ENCODE measurements at regions not wholly inside any gene's neighbourhood (a gene's known extent, or its start where the extent isn't known, plus 50 kb on each side); places are given as distances from the start of the nearest gene placed in this dataset.
"Not testable (repeated sequence)": the region's sequence is repeated elsewhere in the genome, so short reads cannot be mapped to it uniquely, and the experiment has no call there.

DNA sequence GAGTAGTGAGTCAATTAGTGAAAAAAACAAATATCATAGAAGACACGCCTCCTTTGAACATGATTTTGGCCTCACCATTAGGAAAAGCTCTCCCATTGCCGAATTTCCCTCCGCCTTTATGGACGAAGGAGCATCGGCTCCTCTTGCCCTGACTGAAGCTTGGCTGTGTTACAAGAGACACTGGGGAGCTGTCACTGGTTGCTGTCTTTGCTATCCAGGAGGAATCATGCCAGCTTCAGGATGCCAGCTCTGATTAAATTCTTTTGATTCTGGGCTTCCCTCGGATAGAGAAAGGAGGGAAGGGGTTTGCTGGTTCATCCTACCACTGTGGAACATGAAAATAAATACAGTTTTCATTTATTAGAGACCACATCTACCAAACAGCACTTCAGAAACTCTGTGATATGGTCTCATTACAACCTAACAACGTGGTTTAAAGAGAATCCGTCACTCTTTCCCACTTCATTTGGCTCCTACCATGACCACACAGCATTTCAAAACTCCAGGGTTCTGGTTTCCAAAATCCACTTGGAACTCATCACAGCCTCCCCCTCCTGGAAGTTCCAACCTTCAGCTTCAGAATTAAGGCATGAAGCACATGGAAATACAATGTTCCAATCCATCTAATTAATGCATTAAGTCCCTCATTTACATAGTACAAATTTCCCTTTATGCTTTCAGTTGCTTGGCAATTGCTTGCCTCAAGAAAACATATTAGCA lies 446.0 kb downstream of the EFNB2 start:
- H3K36me3 ChIP-seq, result no peaks in the 10 kb centered on the region
- DNase-seq (ENCODE audit: low read depth in 1 of 2, low spot score in 1 of 2), result no peak
- H3K27ac ChIP-seq, result no peak overlapping the region
- TF ChIP-seq, protein P1, sequence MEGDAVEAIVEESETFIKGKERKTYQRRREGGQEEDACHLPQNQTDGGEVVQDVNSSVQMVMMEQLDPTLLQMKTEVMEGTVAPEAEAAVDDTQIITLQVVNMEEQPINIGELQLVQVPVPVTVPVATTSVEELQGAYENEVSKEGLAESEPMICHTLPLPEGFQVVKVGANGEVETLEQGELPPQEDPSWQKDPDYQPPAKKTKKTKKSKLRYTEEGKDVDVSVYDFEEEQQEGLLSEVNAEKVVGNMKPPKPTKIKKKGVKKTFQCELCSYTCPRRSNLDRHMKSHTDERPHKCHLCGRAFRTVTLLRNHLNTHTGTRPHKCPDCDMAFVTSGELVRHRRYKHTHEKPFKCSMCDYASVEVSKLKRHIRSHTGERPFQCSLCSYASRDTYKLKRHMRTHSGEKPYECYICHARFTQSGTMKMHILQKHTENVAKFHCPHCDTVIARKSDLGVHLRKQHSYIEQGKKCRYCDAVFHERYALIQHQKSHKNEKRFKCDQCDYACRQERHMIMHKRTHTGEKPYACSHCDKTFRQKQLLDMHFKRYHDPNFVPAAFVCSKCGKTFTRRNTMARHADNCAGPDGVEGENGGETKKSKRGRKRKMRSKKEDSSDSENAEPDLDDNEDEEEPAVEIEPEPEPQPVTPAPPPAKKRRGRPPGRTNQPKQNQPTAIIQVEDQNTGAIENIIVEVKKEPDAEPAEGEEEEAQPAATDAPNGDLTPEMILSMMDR (IDR thresholded peaks at IDR 0.05; ENCODE audit: low read depth, low read length), result no peak
- no peaks in the 10 kb centered on the region for H3K27me3 ChIP-seq
- no peak overlapping the region for H3K4me3 ChIP-seq
- H3K4me1 ChIP-seq (ENCODE audit: low read depth), result no peaks in the 10 kb centered on the region
- no peaks in the 10 kb centered on the region for H3K9me3 ChIP-seq (ENCODE audit: low read depth)

DNA sequence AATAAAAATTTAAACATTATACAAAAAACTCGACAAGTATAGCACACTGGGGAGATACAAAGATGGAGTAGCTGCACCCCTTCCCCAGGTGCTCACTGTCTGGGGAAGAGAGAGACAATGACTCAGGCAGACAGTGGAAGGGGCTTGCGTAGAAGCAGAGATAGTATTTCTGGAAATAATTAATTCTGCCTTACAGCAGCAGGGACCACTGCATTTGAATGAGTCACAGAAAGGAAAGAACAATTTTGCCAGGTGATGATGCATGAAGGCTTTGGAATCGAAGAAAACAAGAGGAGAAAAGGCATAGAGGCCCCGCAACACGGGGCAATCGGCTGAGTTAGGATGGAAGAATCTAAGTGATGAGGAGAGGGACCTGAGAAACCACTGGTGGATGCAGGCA lies 447.4 kb downstream of the EFNB2 start:
- H3K4me1 ChIP-seq (ENCODE audit: low read depth), result no peaks in the 10 kb centered on the region
- DNase-seq (ENCODE audit: low read depth in 1 of 2, low spot score in 1 of 2), result no peak
- no peak overlapping the region for H3K4me3 ChIP-seq
- TF ChIP-seq, protein P1 (IDR thresholded peaks at IDR 0.05; ENCODE audit: low read depth, low read length), result no peak
- no peaks in the 10 kb centered on the region for H3K27me3 ChIP-seq
- no peaks in the 10 kb centered on the region for H3K36me3 ChIP-seq
- H3K9me3 ChIP-seq (ENCODE audit: low read depth), result no peaks in the 10 kb centered on the region
- H3K27ac ChIP-seq, result no peak overlapping the region

DNA sequence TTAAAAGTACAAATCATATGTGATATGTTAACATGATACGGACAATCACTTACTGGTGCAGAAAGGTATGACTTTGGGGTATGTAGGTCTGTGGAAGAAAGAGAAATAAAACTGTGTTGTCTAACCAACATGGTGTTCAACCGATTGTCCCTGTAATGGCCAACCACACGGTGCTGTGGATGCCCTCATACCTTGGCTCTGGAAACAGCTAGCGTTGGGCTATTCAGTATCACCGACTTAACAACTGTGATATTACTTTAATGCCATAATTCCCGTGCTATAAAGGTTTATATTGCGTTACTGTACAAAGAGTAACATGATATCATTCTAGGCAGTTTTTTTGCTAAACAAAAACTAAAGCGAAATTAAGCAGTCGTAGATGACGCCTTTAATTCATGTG lies 448.3 kb downstream of the EFNB2 start:
- Histone ChIP-seq H3K36me3 (no peaks in the 10 kb centered on the region), H3K27me3 (no peaks in the 10 kb centered on the region)

DNA sequence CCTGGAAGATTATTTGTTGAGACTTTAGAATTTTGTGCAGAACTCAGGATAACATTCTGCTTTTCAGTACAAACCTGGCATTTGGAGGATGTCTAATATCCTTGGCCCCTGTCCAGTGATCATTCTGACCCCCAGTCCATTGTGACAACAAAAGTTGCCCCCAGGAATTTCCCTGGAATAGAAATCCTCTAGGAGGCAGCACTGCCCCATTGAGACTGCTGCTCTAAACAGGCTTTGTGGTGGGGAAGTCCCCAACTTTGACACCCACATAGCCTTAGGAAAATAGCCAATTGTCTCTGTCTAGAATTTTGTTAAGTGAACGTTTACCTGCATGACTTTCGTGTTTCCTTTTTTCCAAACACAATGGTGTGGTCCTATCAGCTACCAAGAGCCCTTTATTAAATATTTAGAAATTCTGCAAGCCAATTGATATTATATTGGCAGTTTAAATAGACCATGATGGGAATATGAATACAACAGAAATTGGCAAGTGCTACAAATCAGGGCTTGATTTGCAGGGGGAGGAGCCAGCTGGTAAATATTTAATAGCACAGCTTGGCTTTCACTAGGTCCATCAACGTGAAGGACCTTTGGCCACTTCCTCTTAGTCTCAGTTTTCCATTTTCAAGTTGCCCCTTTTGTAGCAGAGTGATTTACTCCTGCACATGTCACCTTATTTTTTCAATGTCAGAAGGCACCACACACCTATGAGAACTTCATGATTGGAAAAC lies 451.7 kb downstream of the EFNB2 start:
- TF ChIP-seq, protein P1 (IDR thresholded peaks at IDR 0.05; ENCODE audit: low read depth, low read length), result peak; percentile 86
- Histone ChIP-seq H3K27me3 (no peaks in the 10 kb centered on the region), H3K36me3 (no peaks in the 10 kb centered on the region), H3K4me1 (ENCODE audit: low read depth) (no peaks in the 10 kb centered on the region), H3K9me3 (ENCODE audit: low read depth) (no peaks in the 10 kb centered on the region), H3K4me3 (no peak overlapping the region), H3K27ac (no peak overlapping the region)
- peak; percentile 31 to 62 for DNase-seq (ENCODE audit: low read depth in 1 of 2, low spot score in 1 of 2)

More for the DNA sequence above, 448.3 kb downstream of the EFNB2 start:
- H3K27ac ChIP-seq, result no peak overlapping the region
- TF ChIP-seq, protein P1 (IDR thresholded peaks at IDR 0.05; ENCODE audit: low read depth, low read length), result no peak
- no peaks in the 10 kb centered on the region for H3K4me1 ChIP-seq (ENCODE audit: low read depth)
- H3K9me3 ChIP-seq (ENCODE audit: low read depth), result no peaks in the 10 kb centered on the region
- no peak for DNase-seq (ENCODE audit: low read depth in 1 of 2, low spot score in 1 of 2)
- H3K4me3 ChIP-seq, result no peak overlapping the region

DNA sequence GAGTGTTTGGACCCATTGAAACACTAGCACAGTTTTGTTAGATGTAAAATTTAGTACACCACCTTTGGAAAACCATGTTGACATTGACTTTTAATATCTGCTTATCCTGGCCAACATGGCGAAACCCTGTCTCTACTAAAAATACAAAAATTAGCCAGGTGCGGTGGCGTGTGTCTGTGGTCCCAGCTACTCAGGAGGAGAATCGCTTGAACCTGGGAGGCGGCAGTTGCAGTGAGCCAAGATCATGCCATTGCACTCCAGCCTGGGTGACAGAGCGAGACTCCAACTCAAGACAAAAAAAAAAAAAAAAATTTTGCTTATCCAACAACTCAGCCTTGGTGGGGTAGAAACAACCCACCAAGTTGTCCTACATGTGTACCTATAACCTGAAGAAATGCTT lies 454.2 kb downstream of the EFNB2 start:
- not testable (repeated sequence) for DNase-seq (ENCODE audit: low read depth in 1 of 2, low spot score in 1 of 2); H3K27ac ChIP-seq; H3K4me1 ChIP-seq (ENCODE audit: low read depth); H3K27me3 ChIP-seq; H3K36me3 ChIP-seq; H3K4me3 ChIP-seq; H3K9me3 ChIP-seq (ENCODE audit: low read depth)

DNA sequence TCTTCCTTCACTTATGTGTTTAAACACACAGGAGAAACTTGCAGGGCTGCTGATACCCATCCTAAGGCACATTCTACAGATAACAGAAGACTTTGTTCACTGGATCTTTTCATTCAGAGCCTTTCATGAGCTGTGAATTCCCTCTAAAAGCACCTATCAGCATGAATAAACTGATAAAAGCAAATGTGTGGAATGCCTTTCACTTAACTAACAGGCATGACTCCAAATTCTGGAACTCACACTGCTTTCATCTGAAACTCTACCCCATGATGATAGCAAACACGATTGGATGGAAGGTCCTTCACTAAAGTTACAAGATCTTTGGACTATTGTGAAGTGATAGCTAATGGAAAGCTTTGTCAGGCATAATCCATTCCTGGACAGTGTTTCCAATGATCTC lies 457.3 kb downstream of the EFNB2 start:
- Histone ChIP-seq H3K9me3 (ENCODE audit: low read depth) (no peaks in the 10 kb centered on the region), H3K4me3 (no peak overlapping the region), H3K4me1 (ENCODE audit: low read depth) (no peaks in the 10 kb centered on the region), H3K27me3 (no peaks in the 10 kb centered on the region), H3K27ac (no peak overlapping the region), H3K36me3 (no peaks in the 10 kb centered on the region)
- TF ChIP-seq, protein P1 (IDR thresholded peaks at IDR 0.05; ENCODE audit: low read depth, low read length), result no peak
- peak; percentile 25 to 30 for DNase-seq (ENCODE audit: low read depth in 1 of 2, low spot score in 1 of 2)

Data from cardiac muscle cell (in vitro differentiated cells and primary cell).